ENCODE measurements at regions not wholly inside any gene's neighbourhood (a gene's known extent, or its start where the extent isn't known, plus 50 kb on each side); places are given as distances from the start of the nearest gene placed in this dataset.

DNA sequence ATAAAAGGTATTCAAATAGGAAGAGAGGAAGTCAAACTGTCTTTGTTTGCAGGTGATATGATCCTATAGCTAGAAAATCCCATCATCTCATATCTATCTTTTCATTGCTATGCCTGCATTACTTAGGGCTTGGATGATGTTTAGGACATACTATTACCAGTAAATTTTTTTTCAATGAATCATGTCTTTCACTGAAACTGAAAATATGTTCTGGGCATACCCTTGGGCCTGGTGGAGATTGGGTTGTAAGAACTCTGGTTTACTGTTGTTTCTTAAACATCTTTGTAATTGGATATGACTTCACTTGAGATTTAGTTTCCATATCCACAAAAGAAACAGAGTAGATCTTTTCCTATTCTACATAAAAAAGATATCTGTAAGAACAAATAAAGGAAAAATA, 502.2 kb upstream of the PRMT6 start:
- TF ChIP-seq, protein P1, sequence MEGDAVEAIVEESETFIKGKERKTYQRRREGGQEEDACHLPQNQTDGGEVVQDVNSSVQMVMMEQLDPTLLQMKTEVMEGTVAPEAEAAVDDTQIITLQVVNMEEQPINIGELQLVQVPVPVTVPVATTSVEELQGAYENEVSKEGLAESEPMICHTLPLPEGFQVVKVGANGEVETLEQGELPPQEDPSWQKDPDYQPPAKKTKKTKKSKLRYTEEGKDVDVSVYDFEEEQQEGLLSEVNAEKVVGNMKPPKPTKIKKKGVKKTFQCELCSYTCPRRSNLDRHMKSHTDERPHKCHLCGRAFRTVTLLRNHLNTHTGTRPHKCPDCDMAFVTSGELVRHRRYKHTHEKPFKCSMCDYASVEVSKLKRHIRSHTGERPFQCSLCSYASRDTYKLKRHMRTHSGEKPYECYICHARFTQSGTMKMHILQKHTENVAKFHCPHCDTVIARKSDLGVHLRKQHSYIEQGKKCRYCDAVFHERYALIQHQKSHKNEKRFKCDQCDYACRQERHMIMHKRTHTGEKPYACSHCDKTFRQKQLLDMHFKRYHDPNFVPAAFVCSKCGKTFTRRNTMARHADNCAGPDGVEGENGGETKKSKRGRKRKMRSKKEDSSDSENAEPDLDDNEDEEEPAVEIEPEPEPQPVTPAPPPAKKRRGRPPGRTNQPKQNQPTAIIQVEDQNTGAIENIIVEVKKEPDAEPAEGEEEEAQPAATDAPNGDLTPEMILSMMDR (IDR thresholded peaks at IDR 0.05; ENCODE audit: low read depth, low read length), result no peak
- no peak for TF ChIP-seq EZH2phosphoT487 (IDR thresholded peaks at IDR 0.05; ENCODE audit: low read depth)

All from OCI-LY3 (cell line).